LNCaP clone FGC (cell line): ENCODE measurements at regions not wholly inside any gene's neighbourhood (a gene's known extent, or its start where the extent isn't known, plus 50 kb on each side); places are given as distances from the start of the nearest gene placed in this dataset.

Source experiments
- DNase-seq: peaks from one replicate; pipeline ENCODE4 v3.0.0-alpha.2; 2011; ENCODE audit warnings: low read depth
- H3K4me3 ChIP-seq: 2 replicates; pipeline ENCODE4 v1.5.1; 2011; ENCODE audit warnings: mild to moderate bottlenecking, low read depth, low read length, control low read depth
- TF ChIP-seq, protein P1 (sequence below): IDR thresholded peaks from 2 replicates; pipeline ENCODE4 v1.5.1; 2012; ENCODE audit warnings: mild to moderate bottlenecking; ENCODE audit not compliant: control insufficient read depth, insufficient read depth; ENCODE audit errors: extremely low read depth

- H3K4me3 ChIP-seq, result no peak overlapping the region
- TF ChIP-seq, protein P1, sequence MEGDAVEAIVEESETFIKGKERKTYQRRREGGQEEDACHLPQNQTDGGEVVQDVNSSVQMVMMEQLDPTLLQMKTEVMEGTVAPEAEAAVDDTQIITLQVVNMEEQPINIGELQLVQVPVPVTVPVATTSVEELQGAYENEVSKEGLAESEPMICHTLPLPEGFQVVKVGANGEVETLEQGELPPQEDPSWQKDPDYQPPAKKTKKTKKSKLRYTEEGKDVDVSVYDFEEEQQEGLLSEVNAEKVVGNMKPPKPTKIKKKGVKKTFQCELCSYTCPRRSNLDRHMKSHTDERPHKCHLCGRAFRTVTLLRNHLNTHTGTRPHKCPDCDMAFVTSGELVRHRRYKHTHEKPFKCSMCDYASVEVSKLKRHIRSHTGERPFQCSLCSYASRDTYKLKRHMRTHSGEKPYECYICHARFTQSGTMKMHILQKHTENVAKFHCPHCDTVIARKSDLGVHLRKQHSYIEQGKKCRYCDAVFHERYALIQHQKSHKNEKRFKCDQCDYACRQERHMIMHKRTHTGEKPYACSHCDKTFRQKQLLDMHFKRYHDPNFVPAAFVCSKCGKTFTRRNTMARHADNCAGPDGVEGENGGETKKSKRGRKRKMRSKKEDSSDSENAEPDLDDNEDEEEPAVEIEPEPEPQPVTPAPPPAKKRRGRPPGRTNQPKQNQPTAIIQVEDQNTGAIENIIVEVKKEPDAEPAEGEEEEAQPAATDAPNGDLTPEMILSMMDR, result no peak
- DNase-seq, result no peak
Measured at GRCh38 chr12:34097213-34097612, 74.9 kb downstream of the ALG10 start.

GRCh38 chr12:34105392-34105933 is 83.2 kb downstream of the ALG10 start:
- DNase-seq, result no peak
- no peak overlapping the region for H3K4me3 ChIP-seq
- TF ChIP-seq, protein P1, result no peak

DNA sequence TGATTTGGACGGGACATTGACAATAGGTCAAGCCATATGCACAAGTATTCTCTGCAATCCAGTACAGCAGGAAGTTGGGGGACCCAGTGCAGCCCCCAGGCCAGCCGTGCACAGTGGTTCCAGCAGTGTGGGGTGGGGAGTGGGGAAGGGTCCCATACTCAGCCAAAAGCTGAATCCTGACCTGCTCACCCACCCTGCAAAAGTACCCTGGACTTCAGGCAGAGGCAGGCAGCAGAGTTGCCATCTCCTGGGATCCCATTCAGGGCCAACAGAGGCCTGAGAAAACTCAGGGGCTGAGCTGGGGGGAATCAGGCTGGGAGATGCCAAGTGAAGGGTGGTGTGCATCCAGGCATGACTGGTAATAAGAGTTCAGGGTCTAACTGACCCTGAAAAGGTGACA is 83.9 kb downstream of the ALG10 start:
- DNase-seq, result no peak
- no peak overlapping the region for H3K4me3 ChIP-seq
- TF ChIP-seq, protein P1, result no peak

- H3K4me3 ChIP-seq, result no peak overlapping the region
- TF ChIP-seq, protein P1, result no peak
- no peak for DNase-seq
Measured at GRCh38 chr12:34107016-34107415, 84.7 kb downstream of the ALG10 start.

- TF ChIP-seq, protein P1, result no peak
- no peak for DNase-seq
- H3K4me3 ChIP-seq, result no peak overlapping the region
Measured at GRCh38 chr12:34107781-34108404, 85.6 kb downstream of the ALG10 start.

DNA sequence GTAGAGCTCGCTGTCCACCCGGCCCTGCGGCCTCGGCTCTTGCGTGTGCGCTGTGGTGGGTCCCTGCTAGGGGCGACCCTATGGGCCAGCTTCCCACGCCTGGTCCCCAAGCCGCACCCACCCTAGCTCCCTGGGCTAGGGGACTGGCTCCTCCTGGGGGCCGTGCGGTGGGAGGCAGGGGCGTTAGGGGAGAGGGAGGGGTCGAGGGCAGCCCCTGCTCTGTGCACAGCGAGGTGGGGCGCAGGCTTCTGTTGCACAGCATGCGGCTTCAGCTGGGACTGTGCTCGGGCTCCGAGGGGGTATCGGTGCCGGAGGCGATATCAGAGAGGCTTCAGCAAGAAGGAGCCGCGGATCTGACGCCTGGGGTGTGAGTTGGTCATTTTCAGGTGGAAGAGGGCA is 86.1 kb downstream of the ALG10 start:
- no peak for DNase-seq
- no peak overlapping the region for H3K4me3 ChIP-seq
- TF ChIP-seq, protein P1, result no peak

DNA sequence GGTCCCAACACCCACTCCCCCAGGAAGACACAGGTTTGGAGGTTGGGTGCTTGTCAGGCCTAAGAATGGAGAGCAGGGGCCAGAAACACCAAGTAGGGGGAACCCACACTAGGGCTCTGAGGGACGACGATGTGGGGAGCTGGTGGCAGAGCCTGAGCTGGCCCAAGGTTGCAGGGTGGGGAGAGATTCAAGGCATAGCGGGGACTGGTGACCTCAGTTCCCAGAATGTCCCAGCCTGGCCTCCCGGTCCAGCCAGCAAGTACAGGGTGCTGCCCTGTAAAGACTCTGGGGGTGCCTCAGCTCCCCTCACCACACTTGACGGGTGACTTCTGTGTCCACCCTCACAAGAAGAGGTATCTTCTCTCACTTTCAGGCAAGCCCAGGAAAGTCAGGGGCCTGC is 86.7 kb downstream of the ALG10 start:
- no peak overlapping the region for H3K4me3 ChIP-seq
- DNase-seq, result no peak
- TF ChIP-seq, protein P1, result no peak
